ENCODE measurements at regions not wholly inside any gene's neighbourhood (a gene's known extent, or its start where the extent isn't known, plus 50 kb on each side); places are given as distances from the start of the nearest gene placed in this dataset.

DNA sequence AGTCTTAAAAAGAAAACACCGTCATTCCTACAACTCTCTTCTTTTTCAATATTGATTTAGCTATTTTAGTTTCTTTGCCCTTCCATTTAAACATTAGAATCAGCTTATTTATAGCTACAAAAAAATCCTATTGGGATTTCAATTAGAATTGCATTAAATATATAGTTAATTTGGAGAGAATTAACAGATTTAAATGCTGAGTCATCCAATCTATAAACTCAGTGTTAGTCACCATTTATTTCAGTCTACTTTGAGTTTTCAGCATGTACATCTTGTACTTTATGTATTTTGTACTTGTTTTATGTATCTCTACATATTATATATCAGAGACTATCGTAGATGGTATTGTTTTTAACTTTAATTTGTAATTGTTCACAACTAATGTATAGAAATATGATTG, 460.0 kb downstream of the KCNH5 start:
- Histone ChIP-seq H3K9me3 (replicated peaks; ENCODE audit: low read length) (no peaks in the 10 kb centered on the region), H3K27me3 (ENCODE audit: control insufficient read depth, insufficient read depth, low read length) (no peaks in the 10 kb centered on the region), H3K4me3 (ENCODE audit: low read length) (no peak overlapping the region), H3K4me2 (ENCODE audit: low read length) (no peak overlapping the region), H3K9ac (ENCODE audit: low read depth, low read length) (no peak overlapping the region), H3K36me3 (ENCODE audit: insufficient read depth, low read length) (no peaks in the 10 kb centered on the region), H3K4me1 (ENCODE audit: control insufficient read depth, insufficient read depth, low read length) (no peaks in the 10 kb centered on the region)

DNA sequence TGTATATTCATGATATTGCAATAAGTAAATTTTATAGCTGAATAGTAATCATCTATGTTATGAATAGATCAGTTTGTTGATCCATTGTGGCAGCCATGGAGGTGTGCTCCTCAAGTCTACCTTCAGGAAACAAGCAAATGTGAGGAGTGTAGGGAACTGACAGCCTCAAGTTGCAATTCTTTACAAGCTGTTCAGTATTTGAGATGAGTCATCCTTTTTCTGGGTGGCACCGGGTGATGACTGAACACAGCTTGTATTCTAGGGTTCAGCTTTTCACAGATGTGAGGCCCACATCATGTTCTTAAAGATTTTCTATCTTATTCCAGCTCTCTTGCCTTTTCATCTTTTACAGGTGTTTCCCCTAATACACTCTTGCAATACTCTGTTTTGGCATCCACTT, 452.4 kb downstream of the KCNH5 start:
- no peak overlapping the region for H3K9ac ChIP-seq (ENCODE audit: low read depth, low read length)
- H3K27me3 ChIP-seq (ENCODE audit: control insufficient read depth, insufficient read depth, low read length), result no peaks in the 10 kb centered on the region
- H3K4me2 ChIP-seq (ENCODE audit: low read length), result no peak overlapping the region
- no peaks in the 10 kb centered on the region for H3K36me3 ChIP-seq (ENCODE audit: insufficient read depth, low read length)
- H3K4me1 ChIP-seq (ENCODE audit: control insufficient read depth, insufficient read depth, low read length), result no peaks in the 10 kb centered on the region
- no peaks in the 10 kb centered on the region for H3K9me3 ChIP-seq (replicated peaks; ENCODE audit: low read length)
- H3K4me3 ChIP-seq (ENCODE audit: low read length), result no peak overlapping the region

GRCh38 chr14:62597143-62597542, 448.1 kb downstream of the KCNH5 start:
- H3K4me1 ChIP-seq (ENCODE audit: control insufficient read depth, insufficient read depth, low read length), result no peaks in the 10 kb centered on the region
- no peaks in the 10 kb centered on the region for H3K36me3 ChIP-seq (ENCODE audit: insufficient read depth, low read length)
- no peak overlapping the region for H3K4me2 ChIP-seq (ENCODE audit: low read length)
- no peak overlapping the region for H3K9ac ChIP-seq (ENCODE audit: low read depth, low read length)
- H3K9me3 ChIP-seq (replicated peaks; ENCODE audit: low read length), result no peaks in the 10 kb centered on the region
- no peaks in the 10 kb centered on the region for H3K27me3 ChIP-seq (ENCODE audit: control insufficient read depth, insufficient read depth, low read length)
- no peak overlapping the region for H3K4me3 ChIP-seq (ENCODE audit: low read length)

GRCh38 chr14:62599616-62600385, 445.5 kb downstream of the KCNH5 start:
- Histone ChIP-seq H3K27me3 (ENCODE audit: control insufficient read depth, insufficient read depth, low read length) (no peaks in the 10 kb centered on the region), H3K9me3 (replicated peaks; ENCODE audit: low read length) (no peaks in the 10 kb centered on the region), H3K36me3 (ENCODE audit: insufficient read depth, low read length) (no peaks in the 10 kb centered on the region), H3K4me2 (ENCODE audit: low read length) (no peak overlapping the region), H3K9ac (ENCODE audit: low read depth, low read length) (no peak overlapping the region), H3K4me1 (ENCODE audit: control insufficient read depth, insufficient read depth, low read length) (no peaks in the 10 kb centered on the region), H3K4me3 (ENCODE audit: low read length) (no peak overlapping the region)

DNA sequence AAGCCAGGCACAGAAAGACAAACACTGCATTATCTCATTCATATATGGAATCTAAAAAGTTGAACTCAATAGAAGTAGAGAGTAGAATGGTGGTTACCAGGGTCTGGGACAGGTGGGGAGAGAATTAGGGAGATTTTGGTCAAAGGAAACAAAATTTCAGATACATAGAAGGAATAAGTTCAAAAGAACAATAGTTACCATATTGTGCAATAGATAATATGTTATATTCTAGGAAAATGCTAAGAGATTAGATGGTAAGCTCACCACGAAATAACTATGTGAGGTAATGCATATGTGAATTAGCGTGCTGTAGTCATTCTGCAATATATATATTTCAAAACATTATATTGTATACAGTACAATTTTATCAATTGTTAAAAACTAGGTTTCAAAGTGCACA, 442.5 kb downstream of the KCNH5 start:
- no peak overlapping the region for H3K4me2 ChIP-seq (ENCODE audit: low read length)
- no peaks in the 10 kb centered on the region for H3K27me3 ChIP-seq (ENCODE audit: control insufficient read depth, insufficient read depth, low read length)
- no peak overlapping the region for H3K4me3 ChIP-seq (ENCODE audit: low read length)
- H3K9ac ChIP-seq (ENCODE audit: low read depth, low read length), result no peak overlapping the region
- H3K36me3 ChIP-seq (ENCODE audit: insufficient read depth, low read length), result no peaks in the 10 kb centered on the region
- no peaks in the 10 kb centered on the region for H3K9me3 ChIP-seq (replicated peaks; ENCODE audit: low read length)
- no peaks in the 10 kb centered on the region for H3K4me1 ChIP-seq (ENCODE audit: control insufficient read depth, insufficient read depth, low read length)

DNA sequence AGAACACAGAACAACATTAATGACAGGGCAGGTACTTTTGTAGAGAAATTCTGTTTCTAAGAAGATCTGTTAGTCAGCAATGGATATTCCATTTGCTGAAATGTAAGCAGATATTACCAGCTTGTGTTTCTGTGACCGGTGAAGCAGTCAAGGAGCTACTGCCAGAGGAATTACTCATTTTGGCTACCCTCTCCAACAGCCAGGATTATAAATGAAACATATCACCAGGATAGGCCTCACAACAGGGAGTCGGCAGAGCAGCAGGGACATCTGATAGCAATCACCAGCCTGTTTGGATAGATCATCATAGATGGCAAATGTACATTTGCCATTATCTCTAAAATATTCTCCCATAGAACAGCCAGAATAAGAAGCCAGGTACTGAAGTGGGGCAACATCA, 440.7 kb downstream of the KCNH5 start:
- Histone ChIP-seq H3K36me3 (ENCODE audit: insufficient read depth, low read length) (no peaks in the 10 kb centered on the region), H3K4me3 (ENCODE audit: low read length) (no peak overlapping the region), H3K9me3 (replicated peaks; ENCODE audit: low read length) (no peaks in the 10 kb centered on the region), H3K27me3 (ENCODE audit: control insufficient read depth, insufficient read depth, low read length) (no peaks in the 10 kb centered on the region), H3K4me1 (ENCODE audit: control insufficient read depth, insufficient read depth, low read length) (no peaks in the 10 kb centered on the region), H3K4me2 (ENCODE audit: low read length) (no peak overlapping the region), H3K9ac (ENCODE audit: low read depth, low read length) (no peak overlapping the region)

- Histone ChIP-seq H3K36me3 (ENCODE audit: insufficient read depth, low read length) (no peaks in the 10 kb centered on the region), H3K4me1 (ENCODE audit: control insufficient read depth, insufficient read depth, low read length) (no peaks in the 10 kb centered on the region), H3K4me3 (ENCODE audit: low read length) (no peak overlapping the region), H3K9ac (ENCODE audit: low read depth, low read length) (no peak overlapping the region), H3K9me3 (replicated peaks; ENCODE audit: low read length) (no peaks in the 10 kb centered on the region), H3K27me3 (ENCODE audit: control insufficient read depth, insufficient read depth, low read length) (no peaks in the 10 kb centered on the region), H3K4me2 (ENCODE audit: low read length) (no peak overlapping the region)
Observed at GRCh38 chr14:62614122-62614521, 431.1 kb downstream of the KCNH5 start.

- no peaks in the 10 kb centered on the region for H3K4me1 ChIP-seq (ENCODE audit: control insufficient read depth, insufficient read depth, low read length)
- no peaks in the 10 kb centered on the region for H3K27me3 ChIP-seq (ENCODE audit: control insufficient read depth, insufficient read depth, low read length)
- no peaks in the 10 kb centered on the region for H3K9me3 ChIP-seq (replicated peaks; ENCODE audit: low read length)
- H3K9ac ChIP-seq (ENCODE audit: low read depth, low read length), result no peak overlapping the region
- no peaks in the 10 kb centered on the region for H3K36me3 ChIP-seq (ENCODE audit: insufficient read depth, low read length)
- no peak overlapping the region for H3K4me2 ChIP-seq (ENCODE audit: low read length)
- H3K4me3 ChIP-seq (ENCODE audit: low read length), result no peak overlapping the region
Observed at GRCh38 chr14:62616668-62617067, 428.6 kb downstream of the KCNH5 start.

DNA sequence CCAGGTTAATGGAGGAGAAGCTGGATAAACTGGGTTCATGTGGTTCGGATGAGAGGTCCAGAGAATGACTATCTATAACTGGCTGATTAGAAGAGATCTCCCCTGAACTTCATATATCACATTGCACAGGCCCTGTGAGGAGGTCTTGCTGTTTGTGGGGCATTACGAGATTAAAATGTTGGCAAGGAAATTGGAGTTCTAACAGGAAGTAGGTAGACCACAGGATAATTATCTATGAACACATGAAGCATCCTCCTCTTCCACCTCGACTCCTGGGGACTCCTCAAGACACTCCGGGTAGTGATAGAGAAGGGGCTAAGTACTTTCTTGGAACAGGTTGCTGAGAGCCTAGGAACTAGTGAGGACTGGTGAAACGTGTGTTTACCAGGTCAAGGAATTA, 418.8 kb downstream of the KCNH5 start:
- H3K27me3 ChIP-seq (ENCODE audit: control insufficient read depth, insufficient read depth, low read length), result no peaks in the 10 kb centered on the region
- H3K9ac ChIP-seq (ENCODE audit: low read depth, low read length), result no peak overlapping the region
- no peaks in the 10 kb centered on the region for H3K4me1 ChIP-seq (ENCODE audit: control insufficient read depth, insufficient read depth, low read length)
- H3K4me2 ChIP-seq (ENCODE audit: low read length), result no peak overlapping the region
- H3K36me3 ChIP-seq (ENCODE audit: insufficient read depth, low read length), result no peaks in the 10 kb centered on the region
- H3K4me3 ChIP-seq (ENCODE audit: low read length), result no peak overlapping the region
- H3K9me3 ChIP-seq (replicated peaks; ENCODE audit: low read length), result no peaks in the 10 kb centered on the region

DNA sequence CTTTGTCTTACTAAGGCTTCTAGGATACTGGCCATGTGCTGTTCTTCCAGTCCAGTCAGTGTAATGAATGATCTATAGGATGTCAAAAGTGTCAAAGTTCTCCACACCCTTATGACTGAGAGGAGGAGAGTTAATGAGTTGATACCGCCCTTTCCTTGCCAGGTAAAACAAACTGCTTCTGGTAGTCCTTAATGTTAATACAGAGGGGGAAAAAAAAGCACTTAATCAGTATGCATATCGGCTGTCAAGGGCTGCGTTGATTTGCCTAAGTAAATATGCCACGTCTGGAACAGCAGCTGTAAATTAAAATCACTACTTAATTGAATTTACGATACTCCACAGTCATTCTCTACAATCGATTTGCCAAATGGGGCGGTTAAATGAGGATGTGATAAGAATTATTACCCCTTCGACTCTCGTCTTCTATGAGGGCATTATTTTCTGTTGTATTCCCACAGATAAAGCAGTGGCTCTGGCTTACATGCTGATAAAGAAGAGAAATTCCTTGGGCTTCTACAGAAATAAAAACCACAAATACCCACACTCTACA, 416.0 kb downstream of the KCNH5 start:
- H3K36me3 ChIP-seq (ENCODE audit: insufficient read depth, low read length), result no peaks in the 10 kb centered on the region
- H3K9ac ChIP-seq (ENCODE audit: low read depth, low read length), result no peak overlapping the region
- H3K4me2 ChIP-seq (ENCODE audit: low read length), result no peak overlapping the region
- H3K9me3 ChIP-seq (replicated peaks; ENCODE audit: low read length), result no peaks in the 10 kb centered on the region
- H3K27me3 ChIP-seq (ENCODE audit: control insufficient read depth, insufficient read depth, low read length), result no peaks in the 10 kb centered on the region
- H3K4me3 ChIP-seq (ENCODE audit: low read length), result no peak overlapping the region
- no peaks in the 10 kb centered on the region for H3K4me1 ChIP-seq (ENCODE audit: control insufficient read depth, insufficient read depth, low read length)

GRCh38 chr14:62631176-62631575, 414.1 kb downstream of the KCNH5 start:
- H3K4me3 ChIP-seq (ENCODE audit: low read length), result no peak overlapping the region
- no peaks in the 10 kb centered on the region for H3K27me3 ChIP-seq (ENCODE audit: control insufficient read depth, insufficient read depth, low read length)
- H3K9me3 ChIP-seq (replicated peaks; ENCODE audit: low read length), result no peaks in the 10 kb centered on the region
- no peak overlapping the region for H3K4me2 ChIP-seq (ENCODE audit: low read length)
- H3K4me1 ChIP-seq (ENCODE audit: control insufficient read depth, insufficient read depth, low read length), result no peaks in the 10 kb centered on the region
- no peak overlapping the region for H3K9ac ChIP-seq (ENCODE audit: low read depth, low read length)
- H3K36me3 ChIP-seq (ENCODE audit: insufficient read depth, low read length), result no peaks in the 10 kb centered on the region

- no peaks in the 10 kb centered on the region for H3K9me3 ChIP-seq (replicated peaks; ENCODE audit: low read length)
- no peaks in the 10 kb centered on the region for H3K27me3 ChIP-seq (ENCODE audit: control insufficient read depth, insufficient read depth, low read length)
- no peaks in the 10 kb centered on the region for H3K4me1 ChIP-seq (ENCODE audit: control insufficient read depth, insufficient read depth, low read length)
Observed at GRCh38 chr14:62632771-62633170, 412.5 kb downstream of the KCNH5 start.

More at GRCh38 chr14:62632771-62633170, 412.5 kb downstream of the KCNH5 start:
- H3K4me3 ChIP-seq (ENCODE audit: low read length), result no peak overlapping the region
- no peak overlapping the region for H3K9ac ChIP-seq (ENCODE audit: low read depth, low read length)
- no peaks in the 10 kb centered on the region for H3K36me3 ChIP-seq (ENCODE audit: insufficient read depth, low read length)
- H3K4me2 ChIP-seq (ENCODE audit: low read length), result no peak overlapping the region

All from skeletal muscle satellite cell (primary cell).